ENCODE measurements at regions not wholly inside any gene's neighbourhood (a gene's known extent, or its start where the extent isn't known, plus 50 kb on each side); places are given as distances from the start of the nearest gene placed in this dataset.

GRCh38 chr13:90880790-90881189, 466.7 kb upstream of the MIR17HG start:
- Histone ChIP-seq H3K36me3 (ENCODE audit: control insufficient read depth, low read length) (no peaks in the 10 kb centered on the region), H3F3A (ENCODE audit: control insufficient read depth, insufficient read depth) (no peaks in the 10 kb centered on the region), H3K27me3 (ENCODE audit: control insufficient read depth, low read length) (no peaks in the 10 kb centered on the region), H3K4me3 (ENCODE audit: low read length) (no peak overlapping the region), H4K20me1 (ENCODE audit: control insufficient read depth, insufficient read depth, low read depth, low read length) (no peaks in the 10 kb centered on the region), H3K9me3 (ENCODE audit: control insufficient read depth, insufficient read depth, low read length) (no peaks in the 10 kb centered on the region), H3K27ac (ENCODE audit: low read depth, low read length) (no peak overlapping the region), H3K4me2 (ENCODE audit: low read length) (no peak overlapping the region), H3K4me1 (ENCODE audit: control insufficient read depth, low read length) (no peaks in the 10 kb centered on the region), H3K79me2 (ENCODE audit: control insufficient read depth, low read length) (no peaks in the 10 kb centered on the region), H3K9me2 (replicated peaks; ENCODE audit: control insufficient read depth, low read length) (no peaks in the 10 kb centered on the region)
- TF ChIP-seq EZH2phosphoT487 (IDR thresholded peaks at IDR 0.05; ENCODE audit: borderline replicate concordance, low read length) (no peak), CTCF (IDR thresholded peaks at IDR 0.05; ENCODE audit: low read depth, low read length, poor library complexity, severe bottlenecking) (no peak)

DNA sequence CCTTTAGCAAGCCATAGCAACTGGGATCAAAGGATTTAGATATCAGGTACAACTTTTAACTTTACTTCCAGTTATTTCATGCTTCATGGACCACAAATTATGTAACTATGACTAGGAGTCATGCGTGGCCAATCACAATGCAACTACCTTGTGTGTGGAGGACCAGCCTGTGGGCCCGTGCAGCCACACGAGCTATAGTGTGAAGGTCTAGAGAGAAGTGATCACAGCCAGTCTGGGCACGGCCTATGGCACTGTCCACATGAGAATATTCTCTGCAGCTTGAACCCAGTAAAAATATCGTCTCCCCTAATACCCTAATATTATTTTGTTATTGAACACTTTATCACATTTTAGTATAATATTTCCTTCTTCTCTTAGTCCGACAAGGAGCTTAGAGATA, 464.9 kb upstream of the MIR17HG start:
- Histone ChIP-seq H3K4me2 (ENCODE audit: low read length) (no peak overlapping the region), H3F3A (ENCODE audit: control insufficient read depth, insufficient read depth) (no peaks in the 10 kb centered on the region)

DNA sequence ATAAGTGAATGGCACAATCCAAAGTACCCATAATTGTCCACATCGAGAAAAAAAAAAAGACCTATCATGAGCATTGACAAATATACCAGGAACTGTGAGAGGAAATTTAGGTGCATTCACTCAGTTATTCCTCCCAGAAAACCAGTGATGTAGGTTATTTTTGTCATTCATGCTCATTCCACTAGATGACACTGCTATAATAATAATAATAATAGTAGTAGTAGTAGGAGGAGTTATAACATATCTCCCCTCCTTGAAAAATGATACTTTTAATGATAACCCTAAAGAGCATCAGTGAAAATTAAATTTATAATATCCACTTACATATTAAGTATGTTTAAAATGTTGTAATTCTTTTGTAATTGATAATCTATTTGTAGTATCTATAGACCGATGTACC, 463.9 kb upstream of the MIR17HG start:
- TF ChIP-seq CTCF (IDR thresholded peaks at IDR 0.05; ENCODE audit: low read depth, low read length, poor library complexity, severe bottlenecking) (no peak), EZH2phosphoT487 (IDR thresholded peaks at IDR 0.05; ENCODE audit: borderline replicate concordance, low read length) (no peak)
- Histone ChIP-seq H3K79me2 (ENCODE audit: control insufficient read depth, low read length) (no peaks in the 10 kb centered on the region), H3K27me3 (ENCODE audit: control insufficient read depth, low read length) (no peaks in the 10 kb centered on the region), H3K36me3 (ENCODE audit: control insufficient read depth, low read length) (no peaks in the 10 kb centered on the region), H3K9me2 (replicated peaks; ENCODE audit: control insufficient read depth, low read length) (no peaks in the 10 kb centered on the region), H3F3A (ENCODE audit: control insufficient read depth, insufficient read depth) (no peaks in the 10 kb centered on the region), H4K20me1 (ENCODE audit: control insufficient read depth, insufficient read depth, low read depth, low read length) (no peaks in the 10 kb centered on the region), H3K27ac (ENCODE audit: low read depth, low read length) (no peak overlapping the region), H3K4me1 (ENCODE audit: control insufficient read depth, low read length) (no peaks in the 10 kb centered on the region), H3K9me3 (ENCODE audit: control insufficient read depth, insufficient read depth, low read length) (no peaks in the 10 kb centered on the region), H3K4me2 (ENCODE audit: low read length) (no peak overlapping the region), H3K4me3 (ENCODE audit: low read length) (no peak overlapping the region)

More for the DNA sequence above, 464.9 kb upstream of the MIR17HG start:
- H3K36me3 ChIP-seq (ENCODE audit: control insufficient read depth, low read length) = no peaks in the 10 kb centered on the region
- no peaks in the 10 kb centered on the region for H3K79me2 ChIP-seq (ENCODE audit: control insufficient read depth, low read length)
- H3K27ac ChIP-seq (ENCODE audit: low read depth, low read length) = no peak overlapping the region
- no peak for TF ChIP-seq CTCF (IDR thresholded peaks at IDR 0.05; ENCODE audit: low read depth, low read length, poor library complexity, severe bottlenecking)
- TF ChIP-seq EZH2phosphoT487 (IDR thresholded peaks at IDR 0.05; ENCODE audit: borderline replicate concordance, low read length) = no peak
- no peaks in the 10 kb centered on the region for H3K4me1 ChIP-seq (ENCODE audit: control insufficient read depth, low read length)
- no peaks in the 10 kb centered on the region for H3K27me3 ChIP-seq (ENCODE audit: control insufficient read depth, low read length)
- no peak overlapping the region for H3K4me3 ChIP-seq (ENCODE audit: low read length)
- no peaks in the 10 kb centered on the region for H4K20me1 ChIP-seq (ENCODE audit: control insufficient read depth, insufficient read depth, low read depth, low read length)
- no peaks in the 10 kb centered on the region for H3K9me2 ChIP-seq (replicated peaks; ENCODE audit: control insufficient read depth, low read length)
- H3K9me3 ChIP-seq (ENCODE audit: control insufficient read depth, insufficient read depth, low read length) = no peaks in the 10 kb centered on the region

DNA sequence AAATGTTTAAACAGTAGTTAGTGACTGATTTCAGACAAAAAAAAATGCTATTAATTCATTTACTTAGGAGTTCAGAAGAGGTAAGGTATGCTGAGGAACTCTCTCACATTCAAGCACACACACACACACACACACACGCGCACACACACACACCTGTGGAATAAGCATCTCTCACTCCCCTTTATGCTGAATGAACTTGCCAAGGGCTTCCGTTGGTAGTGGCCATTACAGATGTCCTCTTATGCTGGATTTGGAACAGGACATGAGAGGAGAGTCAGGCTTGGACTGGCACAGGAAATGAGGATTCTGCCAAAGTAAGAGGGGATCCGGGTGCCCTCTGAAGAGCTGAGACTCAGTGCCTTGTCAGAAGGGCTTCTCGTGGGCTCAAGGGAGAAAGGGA, 463.4 kb upstream of the MIR17HG start:
- TF ChIP-seq EZH2phosphoT487 (IDR thresholded peaks at IDR 0.05; ENCODE audit: borderline replicate concordance, low read length) (no peak), CTCF (IDR thresholded peaks at IDR 0.05; ENCODE audit: low read depth, low read length, poor library complexity, severe bottlenecking) (no peak)
- Histone ChIP-seq H3K4me3 (ENCODE audit: low read length) (no peak overlapping the region), H3K27ac (ENCODE audit: low read depth, low read length) (no peak overlapping the region), H3K27me3 (ENCODE audit: control insufficient read depth, low read length) (no peaks in the 10 kb centered on the region), H3K36me3 (ENCODE audit: control insufficient read depth, low read length) (no peaks in the 10 kb centered on the region), H3K9me2 (replicated peaks; ENCODE audit: control insufficient read depth, low read length) (no peaks in the 10 kb centered on the region), H3K4me2 (ENCODE audit: low read length) (no peak overlapping the region), H3K9me3 (ENCODE audit: control insufficient read depth, insufficient read depth, low read length) (no peaks in the 10 kb centered on the region), H3K4me1 (ENCODE audit: control insufficient read depth, low read length) (no peaks in the 10 kb centered on the region), H3K79me2 (ENCODE audit: control insufficient read depth, low read length) (no peaks in the 10 kb centered on the region), H4K20me1 (ENCODE audit: control insufficient read depth, insufficient read depth, low read depth, low read length) (no peaks in the 10 kb centered on the region), H3F3A (ENCODE audit: control insufficient read depth, insufficient read depth) (no peaks in the 10 kb centered on the region)
